T-helper 17 cell (primary cell): ENCODE measurements at regions not wholly inside any gene's neighbourhood (a gene's known extent, or its start where the extent isn't known, plus 50 kb on each side); places are given as distances from the start of the nearest gene placed in this dataset.

ENCODE experiments used
- ATAC-seq: fragments of 150-1000 bp; cut with Tn5 transposase; 2 replicates; pipeline ENCODE4 v1.10.0; 2021; ENCODE audit warnings: mild to moderate bottlenecking, moderate library complexity
- DNase-seq, 3 donors: peaks; one replicate each; pipeline versions ENCODE4 v3.0.0 to v3.0.0-alpha.2; 2020 to 2021
- H3K9me3 ChIP-seq: one replicate; pipeline ENCODE4 v1.7.0; 2013; ENCODE audit warnings: low read length, mild to moderate bottlenecking; ENCODE audit not compliant: control insufficient read depth, poor library complexity, severe bottlenecking
- H3K27ac Mint-ChIP-seq: one replicate; pipeline ENCODE4 v1.8.0; 2022; ENCODE audit warnings: mild to moderate bottlenecking, moderate library complexity, mixed read lengths
- H3K27me3 Mint-ChIP-seq: one replicate; pipeline ENCODE4 v1.8.0; 2022; ENCODE audit warnings: mixed read lengths
- H3K36me3 Mint-ChIP-seq: one replicate; pipeline ENCODE4 v1.8.0; 2022; ENCODE audit warnings: low read depth, mixed read lengths
- H3K4me1 Mint-ChIP-seq: one replicate; pipeline ENCODE4 v1.8.0; 2022; ENCODE audit warnings: mild to moderate bottlenecking, mixed read lengths
- H3K4me3 Mint-ChIP-seq: one replicate; pipeline ENCODE4 v1.8.0; 2022; ENCODE audit warnings: mild to moderate bottlenecking, moderate library complexity, mixed read lengths

GRCh38 chr13:24092108-24092507, 68.4 kb upstream of the SPATA13 start:
- Mint-ChIP-seq H3K4me3 (no peak overlapping the region), H3K27ac (no peak overlapping the region), H3K4me1 (peaks cover under 1% of the 10 kb centered on the region), H3K27me3 (peaks cover 12% of the 10 kb centered on the region), H3K36me3 (peaks cover 2% of the 10 kb centered on the region)
- DNase-seq (no peak), ATAC-seq (no peak)
- H3K9me3 ChIP-seq, result no peaks in the 10 kb centered on the region

GRCh38 chr13:24093047-24093446, 67.5 kb upstream of the SPATA13 start:
- Mint-ChIP-seq H3K4me3 (no peak overlapping the region), H3K4me1 (peaks cover 10% of the 10 kb centered on the region), H3K36me3 (peaks cover 2% of the 10 kb centered on the region), H3K27me3 (peaks cover 6% of the 10 kb centered on the region), H3K27ac (no peak overlapping the region)
- no peaks in the 10 kb centered on the region for H3K9me3 ChIP-seq
- DNase-seq, result no peak
- no peak for ATAC-seq

- Mint-ChIP-seq H3K36me3 (no peaks in the 10 kb centered on the region), H3K27me3 (peaks cover 9% of the 10 kb centered on the region), H3K27ac (peak overlapping the region; percentile 21), H3K4me1 (peaks cover 10% of the 10 kb centered on the region), H3K4me3 (no peak overlapping the region)
- ATAC-seq (no peak), DNase-seq (no peak)
- no peaks in the 10 kb centered on the region for H3K9me3 ChIP-seq
Measured at GRCh38 chr13:24096659-24097058, 63.9 kb upstream of the SPATA13 start.

- ATAC-seq (no peak), DNase-seq (no peak)
- H3K9me3 ChIP-seq, result no peaks in the 10 kb centered on the region
- no peaks in the 10 kb centered on the region for H3K36me3 Mint-ChIP-seq
- H3K27ac Mint-ChIP-seq, result peak overlapping the region; percentile 39
- H3K4me1 Mint-ChIP-seq, result peaks cover 10% of the 10 kb centered on the region
- H3K4me3 Mint-ChIP-seq, result no peak overlapping the region
- H3K27me3 Mint-ChIP-seq, result peaks cover 13% of the 10 kb centered on the region
Measured at GRCh38 chr13:24097064-24097463, 63.5 kb upstream of the SPATA13 start.

GRCh38 chr13:24097667-24098066, 62.9 kb upstream of the SPATA13 start:
- DNase-seq, result no peak
- Mint-ChIP-seq H3K36me3 (no peaks in the 10 kb centered on the region), H3K4me1 (peaks cover 10% of the 10 kb centered on the region), H3K27ac (peak overlapping the region; percentile 39), H3K27me3 (peaks cover 17% of the 10 kb centered on the region), H3K4me3 (no peak overlapping the region)
- ATAC-seq, result peak; percentile 39
- no peaks in the 10 kb centered on the region for H3K9me3 ChIP-seq

- no peaks in the 10 kb centered on the region for H3K9me3 ChIP-seq
- Mint-ChIP-seq H3K27me3 (peaks cover 18% of the 10 kb centered on the region), H3K27ac (no peak overlapping the region), H3K4me1 (peaks cover 10% of the 10 kb centered on the region), H3K36me3 (no peaks in the 10 kb centered on the region), H3K4me3 (no peak overlapping the region)
- ATAC-seq (no peak), DNase-seq (no peak)
Measured at GRCh38 chr13:24099490-24099889, 61.0 kb upstream of the SPATA13 start.

- DNase-seq (no peak), ATAC-seq (no peak)
- Mint-ChIP-seq H3K4me3 (no peak overlapping the region), H3K36me3 (no peaks in the 10 kb centered on the region), H3K27me3 (peaks cover 25% of the 10 kb centered on the region), H3K27ac (no peak overlapping the region), H3K4me1 (peaks cover 13% of the 10 kb centered on the region)
- H3K9me3 ChIP-seq, result no peaks in the 10 kb centered on the region
Measured at GRCh38 chr13:24100188-24100587, 60.3 kb upstream of the SPATA13 start.

- Mint-ChIP-seq H3K27ac (no peak overlapping the region), H3K4me1 (peaks cover 5% of the 10 kb centered on the region), H3K36me3 (no peaks in the 10 kb centered on the region), H3K4me3 (no peak overlapping the region), H3K27me3 (peaks cover 40% of the 10 kb centered on the region)
- H3K9me3 ChIP-seq, result no peaks in the 10 kb centered on the region
- DNase-seq (no peak), ATAC-seq (no peak)
Measured at GRCh38 chr13:24103782-24104372, 56.6 kb upstream of the SPATA13 start.

GRCh38 chr13:24104723-24105122, 55.8 kb upstream of the SPATA13 start:
- H3K9me3 ChIP-seq, result no peaks in the 10 kb centered on the region
- DNase-seq (no peak), ATAC-seq (no peak)
- H3K4me1 Mint-ChIP-seq, result peaks cover 5% of the 10 kb centered on the region
- H3K27me3 Mint-ChIP-seq, result peaks cover 40% of the 10 kb centered on the region
- no peak overlapping the region for H3K27ac Mint-ChIP-seq
- no peaks in the 10 kb centered on the region for H3K36me3 Mint-ChIP-seq
- H3K4me3 Mint-ChIP-seq, result no peak overlapping the region

- Mint-ChIP-seq H3K36me3 (no peaks in the 10 kb centered on the region), H3K4me1 (peaks cover 5% of the 10 kb centered on the region), H3K27me3 (peaks cover 46% of the 10 kb centered on the region), H3K4me3 (no peak overlapping the region), H3K27ac (no peak overlapping the region)
- ATAC-seq (no peak), DNase-seq (no peak)
- H3K9me3 ChIP-seq, result no peaks in the 10 kb centered on the region
Measured at GRCh38 chr13:24106429-24106828, 54.1 kb upstream of the SPATA13 start.

- Mint-ChIP-seq H3K27me3 (peaks cover 48% of the 10 kb centered on the region), H3K36me3 (no peaks in the 10 kb centered on the region), H3K4me1 (peaks cover 5% of the 10 kb centered on the region), H3K4me3 (no peak overlapping the region), H3K27ac (no peak overlapping the region)
- ATAC-seq (no peak), DNase-seq (no peak)
- H3K9me3 ChIP-seq, result no peaks in the 10 kb centered on the region
Measured at GRCh38 chr13:24107955-24108614, 52.4 kb upstream of the SPATA13 start.

- Mint-ChIP-seq H3K36me3 (no peaks in the 10 kb centered on the region), H3K4me1 (peaks cover 5% of the 10 kb centered on the region), H3K27me3 (peaks cover 52% of the 10 kb centered on the region), H3K27ac (no peak overlapping the region), H3K4me3 (no peak overlapping the region)
- ATAC-seq (no peak), DNase-seq (no peak)
- no peaks in the 10 kb centered on the region for H3K9me3 ChIP-seq
Measured at GRCh38 chr13:24108615-24108965, 51.9 kb upstream of the SPATA13 start.

GRCh38 chr13:24110011-24110410, 50.5 kb upstream of the SPATA13 start:
- Mint-ChIP-seq H3K4me3 (no peak overlapping the region), H3K36me3 (no peaks in the 10 kb centered on the region), H3K27ac (no peak overlapping the region), H3K27me3 (peaks cover 57% of the 10 kb centered on the region), H3K4me1 (peaks cover 2% of the 10 kb centered on the region)
- no peaks in the 10 kb centered on the region for H3K9me3 ChIP-seq
- ATAC-seq (no peak), DNase-seq (no peak)
